Osteoblast (primary cell): ENCODE measurements at regions not wholly inside any gene's neighbourhood (a gene's known extent, or its start where the extent isn't known, plus 50 kb on each side); places are given as distances from the start of the nearest gene placed in this dataset.

ENCODE experiments used
- DNase-seq: peaks from one replicate; pipeline ENCODE4 v3.0.0; 2011; ENCODE audit warnings: low spot score, mixed read lengths; ENCODE audit not compliant: insufficient read length; ENCODE audit errors: missing footprints
- H2AFZ ChIP-seq: 2 replicates; pipeline ENCODE4 v1.6.0; 2011; ENCODE audit warnings: mild to moderate bottlenecking, low read length
- H3K27ac ChIP-seq: 2 replicates; pipeline ENCODE4 v1.5.1; 2011; ENCODE audit warnings: mild to moderate bottlenecking, low read depth, low read length, moderate library complexity
- H3K27me3 ChIP-seq: 2 replicates; pipeline ENCODE4 v1.6.0; 2012; ENCODE audit warnings: mild to moderate bottlenecking, control low read depth, inconsistent platforms, low read length, moderate library complexity; ENCODE audit not compliant: insufficient read depth
- H3K36me3 ChIP-seq: 2 replicates; pipeline ENCODE4 v1.5.1; 2011; ENCODE audit warnings: mild to moderate bottlenecking, low read length, control low read depth, moderate library complexity; ENCODE audit not compliant: insufficient read depth
- H3K4me1 ChIP-seq: 2 replicates; pipeline ENCODE4 v1.5.1; 2011; ENCODE audit warnings: mild to moderate bottlenecking, low read length, control low read depth, moderate library complexity; ENCODE audit not compliant: insufficient read depth
- H3K4me2 ChIP-seq: 2 replicates; pipeline ENCODE4 v1.6.0; 2011; ENCODE audit warnings: mild to moderate bottlenecking, low read length; ENCODE audit not compliant: insufficient read depth
- H3K4me3 ChIP-seq: fragments of 200-600 bp; sonication (generic); 3 replicates; pipeline ENCODE4 v1.5.1; 2012; ENCODE audit warnings: mild to moderate bottlenecking, low read length, inconsistent platforms; ENCODE audit not compliant: insufficient read depth
- H3K79me2 ChIP-seq: 2 replicates; pipeline ENCODE4 v1.6.0; 2012; ENCODE audit warnings: mild to moderate bottlenecking, low read length, control low read depth, inconsistent platforms; ENCODE audit not compliant: insufficient read depth
- H3K9me3 ChIP-seq: 2 replicates; pipeline ENCODE4 v1.5.1; 2011; ENCODE audit warnings: low read depth, low read length, control low read depth
- H4K20me1 ChIP-seq: 2 replicates; pipeline ENCODE4 v1.6.0; 2012; ENCODE audit warnings: mild to moderate bottlenecking, low read length, control low read depth; ENCODE audit not compliant: insufficient read depth
- CTCF ChIP-seq: IDR thresholded peaks from 2 replicates; pipeline ENCODE4 v1.5.1; 2011; ENCODE audit warnings: mild to moderate bottlenecking, low read depth, low read length, moderate library complexity; ENCODE audit errors: extremely low read depth

DNA sequence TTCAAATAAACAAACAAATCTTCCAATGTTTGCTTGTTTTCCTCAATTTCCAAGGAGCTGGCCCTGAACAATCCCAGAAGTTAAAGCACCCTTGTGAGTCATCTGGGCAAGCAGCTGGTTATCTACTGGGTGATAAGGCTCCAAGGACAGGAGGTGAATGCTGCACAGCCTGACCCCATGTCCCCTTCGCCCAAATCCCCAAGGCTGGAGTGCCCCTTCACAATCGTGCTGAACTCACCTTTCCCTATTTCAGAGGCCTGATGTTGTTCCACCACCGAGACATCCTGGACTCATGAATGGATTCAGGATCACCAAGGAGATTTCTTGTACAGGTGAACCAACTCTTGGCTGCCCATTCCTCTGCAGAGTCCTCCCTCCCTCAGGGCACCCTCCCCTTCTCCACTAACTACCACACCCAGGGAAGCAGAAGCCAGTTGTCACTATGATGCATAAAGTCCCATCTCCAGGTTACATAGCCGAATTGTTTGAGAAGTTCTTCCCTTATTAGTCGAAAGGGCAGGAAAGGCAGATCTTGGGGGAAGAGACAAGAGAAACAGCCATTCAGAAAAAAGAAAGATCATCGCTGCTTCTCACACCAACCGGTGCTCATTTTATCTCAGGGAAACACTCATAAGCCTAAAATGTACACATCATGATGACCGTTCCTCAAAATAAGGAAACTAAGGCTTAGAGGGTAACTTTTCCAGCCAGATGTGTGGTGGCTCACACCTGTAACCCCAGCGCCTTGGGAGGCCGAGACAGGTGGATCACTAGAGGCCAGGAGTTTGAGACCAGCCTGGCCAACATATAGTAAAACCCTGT is 138.8 kb upstream of the RREB1 start:
- no peak overlapping the region for H3K4me3 ChIP-seq
- no peaks in the 10 kb centered on the region for H3K4me1 ChIP-seq
- no peak for TF ChIP-seq CTCF
- no peak for DNase-seq
- no peaks in the 10 kb centered on the region for H3K9me3 ChIP-seq
- H2AFZ ChIP-seq: no peak overlapping the region
- no peak overlapping the region for H3K27ac ChIP-seq
- H4K20me1 ChIP-seq: no peaks in the 10 kb centered on the region
- H3K27me3 ChIP-seq: no peaks in the 10 kb centered on the region
- no peaks in the 10 kb centered on the region for H3K36me3 ChIP-seq
- no peak overlapping the region for H3K4me2 ChIP-seq
- H3K79me2 ChIP-seq: no peaks in the 10 kb centered on the region

- Histone ChIP-seq H3K27ac (no peak overlapping the region), H3K9me3 (no peaks in the 10 kb centered on the region), H3K4me1 (no peaks in the 10 kb centered on the region), H2AFZ (no peak overlapping the region), H3K4me3 (no peak overlapping the region), H3K79me2 (no peaks in the 10 kb centered on the region), H3K4me2 (no peak overlapping the region), H4K20me1 (no peaks in the 10 kb centered on the region), H3K27me3 (no peaks in the 10 kb centered on the region), H3K36me3 (no peaks in the 10 kb centered on the region)
- no peak for DNase-seq
- TF ChIP-seq CTCF: no peak
These were observed 138.0 kb upstream of the RREB1 start for GRCh38 chr6:6969761-6970223.

GRCh38 chr6:6970851-6971250 is 136.9 kb upstream of the RREB1 start:
- no peak for TF ChIP-seq CTCF
- no peak overlapping the region for H2AFZ ChIP-seq
- H3K27me3 ChIP-seq: no peaks in the 10 kb centered on the region
- H3K79me2 ChIP-seq: no peaks in the 10 kb centered on the region
- no peaks in the 10 kb centered on the region for H3K36me3 ChIP-seq
- H3K4me2 ChIP-seq: no peak overlapping the region
- no peaks in the 10 kb centered on the region for H3K4me1 ChIP-seq
- no peak for DNase-seq
- no peak overlapping the region for H3K27ac ChIP-seq
- H4K20me1 ChIP-seq: no peaks in the 10 kb centered on the region
- H3K9me3 ChIP-seq: no peaks in the 10 kb centered on the region
- no peak overlapping the region for H3K4me3 ChIP-seq

GRCh38 chr6:6971369-6971768 is 136.4 kb upstream of the RREB1 start:
- no peaks in the 10 kb centered on the region for H3K27me3 ChIP-seq
- TF ChIP-seq CTCF: no peak
- H2AFZ ChIP-seq: no peak overlapping the region
- H3K4me3 ChIP-seq: no peak overlapping the region
- no peaks in the 10 kb centered on the region for H3K79me2 ChIP-seq
- no peak overlapping the region for H3K4me2 ChIP-seq
- no peaks in the 10 kb centered on the region for H3K4me1 ChIP-seq
- no peaks in the 10 kb centered on the region for H3K36me3 ChIP-seq
- H4K20me1 ChIP-seq: no peaks in the 10 kb centered on the region
- DNase-seq: no peak
- no peak overlapping the region for H3K27ac ChIP-seq
- H3K9me3 ChIP-seq: no peaks in the 10 kb centered on the region
